ENCODE measurements at regions not wholly inside any gene's neighbourhood (a gene's known extent, or its start where the extent isn't known, plus 50 kb on each side); places are given as distances from the start of the nearest gene placed in this dataset.

GRCh38 chrX:106510713-106511403 is 100.9 kb upstream of the RADX start:
- no peaks in the 10 kb centered on the region for H3K27me3 ChIP-seq (ENCODE audit: control insufficient read depth, insufficient read depth, low read length)
- no peaks in the 10 kb centered on the region for H3K36me3 ChIP-seq (replicated peaks; ENCODE audit: control insufficient read depth, insufficient read depth, low read length)
- no peak overlapping the region for H3K4me3 ChIP-seq (ENCODE audit: insufficient read depth, low read depth, low read length)
- DNase-seq, result no peak

All from H7 (cell line).